CD4-positive, alpha-beta memory T cell (primary cell): ENCODE measurements at regions not wholly inside any gene's neighbourhood (a gene's known extent, or its start where the extent isn't known, plus 50 kb on each side); places are given as distances from the start of the nearest gene placed in this dataset.

ENCODE experiments used
- CTCF ChIA-PET: fragments of 350-600 bp; sonication (Branson Sonifier 250); formaldehyde crosslinking; loops from one replicate; lab custom pipeline; 2021; ENCODE audit warnings: inconsistent platforms; ENCODE audit not compliant: partially characterized antibody; lab: Charles Lee
- POLR2A ChIA-PET: fragments of 350-600 bp; sonication (Branson Sonifier 250); formaldehyde crosslinking; loops from one replicate; lab custom pipeline; 2021; ENCODE audit not compliant: partially characterized antibody; lab: Charles Lee
- DNase-seq, 5 donors: peaks; one replicate each; pipeline versions ENCODE4 v3.0.0 to v3.0.0-alpha.2; 2020 to 2022; ENCODE audit warnings: mixed read lengths in 1 of 5
- H3K27ac ChIP-seq: one replicate; pipeline ENCODE4 v1.7.0; 2013; ENCODE audit warnings: low read depth, low read length
- H3K27me3 ChIP-seq: 2 replicates; pipeline ENCODE4 v1.7.0; 2013; ENCODE audit warnings: mild to moderate bottlenecking, low read length, moderate library complexity; ENCODE audit not compliant: insufficient read depth
- H3K36me3 ChIP-seq: 2 replicates; pipeline ENCODE4 v1.7.0; 2013; ENCODE audit warnings: mild to moderate bottlenecking, low read length, moderate library complexity; ENCODE audit not compliant: insufficient read depth
- H3K4me1 ChIP-seq: 2 replicates; pipeline ENCODE4 v1.7.0; 2013; ENCODE audit warnings: mild to moderate bottlenecking, low read length, moderate library complexity; ENCODE audit not compliant: insufficient read depth
- H3K4me3 ChIP-seq, 2 donors: one replicate each; pipeline ENCODE4 v1.7.0; 2013; ENCODE audit warnings: low read length in 2 of 2, mild to moderate bottlenecking in 1 of 2
- H3K9me3 ChIP-seq, 2 donors: one replicate each; pipeline ENCODE4 v1.7.0; 2013; ENCODE audit warnings: low read length in 2 of 2, control low read depth in 1 of 2; ENCODE audit not compliant: control insufficient read depth in 1 of 2
- H3K27ac Mint-ChIP-seq, 7 donors: one replicate each; pipeline ENCODE4 v1.8.0; 2020 to 2021; ENCODE audit warnings: mixed read lengths in 7 of 7, mild to moderate bottlenecking in 6 of 7, inconsistent platforms in 3 of 7, moderate library complexity in 3 of 7
- H3K27me3 Mint-ChIP-seq, 2 donors: one replicate each; pipeline ENCODE4 v1.8.0; 2020 to 2021; ENCODE audit warnings: mixed read lengths in 2 of 2
- H3K36me3 Mint-ChIP-seq, 2 donors: one replicate each; pipeline ENCODE4 v1.8.0; 2020 to 2021; ENCODE audit warnings: mixed read lengths in 2 of 2, inconsistent platforms in 1 of 2, mild to moderate bottlenecking in 1 of 2
- H3K4me1 Mint-ChIP-seq, 4 donors: one replicate each; pipeline ENCODE4 v1.8.0; 2020 to 2021; ENCODE audit warnings: mixed read lengths in 4 of 4, mild to moderate bottlenecking in 1 of 4
- H3K4me3 Mint-ChIP-seq, 8 donors: one replicate each; pipeline ENCODE4 v1.8.0; 2020 to 2021; ENCODE audit warnings: mixed read lengths in 8 of 8, mild to moderate bottlenecking in 7 of 8, moderate library complexity in 6 of 8, inconsistent platforms in 3 of 8
- H3K9me3 Mint-ChIP-seq, 8 donors: one replicate each; pipeline ENCODE4 v1.8.0; 2020 to 2021; ENCODE audit warnings: mixed read lengths in 8 of 8, mild to moderate bottlenecking in 5 of 8, inconsistent platforms in 3 of 8, moderate library complexity in 1 of 8
- intact Hi-C: fragments of 100-400 bp; cut with micrococcal nuclease; formaldehyde crosslinking; loops from one replicate; pipeline ENCODE4 v1.15.1; 2023

DNA sequence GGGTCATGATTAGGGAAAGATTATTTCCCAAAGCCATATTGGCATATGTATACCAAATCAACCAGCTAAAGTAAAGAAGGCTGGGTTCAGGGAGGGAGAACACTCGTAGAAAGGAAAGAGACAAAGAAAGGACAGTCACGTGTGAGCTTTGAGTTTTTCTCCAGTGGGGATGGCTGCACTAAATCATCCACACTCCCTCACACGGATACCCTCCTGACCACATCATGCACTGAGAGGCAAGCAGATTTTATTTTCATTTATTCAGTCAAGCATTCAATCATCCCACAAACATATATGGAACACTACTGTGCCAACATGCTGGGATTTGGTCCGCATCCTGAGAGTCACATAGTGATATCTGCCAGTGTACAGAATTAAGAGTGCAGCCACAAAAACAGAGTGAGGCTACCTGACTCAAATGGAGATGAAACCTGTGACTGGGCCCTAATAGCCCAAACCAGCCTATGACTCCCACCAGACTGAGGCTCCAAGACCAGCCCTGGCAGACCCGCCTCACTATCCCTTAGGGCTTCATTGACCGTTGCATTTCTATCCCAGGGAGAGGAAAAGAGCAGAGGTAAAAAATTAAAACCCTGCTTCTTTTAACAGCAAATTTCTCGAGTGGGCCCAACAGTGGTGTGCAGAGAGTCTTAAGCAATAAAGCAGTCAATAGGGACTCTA is 155.9 kb downstream of the BARHL2 start:
- Histone ChIP-seq H3K9me3 (no peaks in the 10 kb centered on the region), H3K36me3 (no peaks in the 10 kb centered on the region), H3K4me3 (no peak overlapping the region), H3K27ac (no peak overlapping the region), H3K27me3 (no peaks in the 10 kb centered on the region), H3K4me1 (no peaks in the 10 kb centered on the region)
- CTCF ChIA-PET, result interaction anchor here (0.7 kb wide), 1 partner anchor 56 kb away, joined by 3 read pairs; no protein-coding TSS in a partner anchor
- H3K4me1 Mint-ChIP-seq, result no peaks in the 10 kb centered on the region
- no peak overlapping the region for H3K4me3 Mint-ChIP-seq
- DNase-seq, result no peak
- H3K36me3 Mint-ChIP-seq, result no peaks in the 10 kb centered on the region
- H3K9me3 Mint-ChIP-seq, result peaks cover 0 to 3% (median 0%) of the 10 kb centered on the region in 8 donors
- intact Hi-C loops, result no loop called here
- H3K27ac Mint-ChIP-seq, result no peak overlapping the region
- peaks cover 1 to 10% of the 10 kb centered on the region in 2 donors for H3K27me3 Mint-ChIP-seq
- POLR2A ChIA-PET, result no interaction called here

GRCh38 chr1:90558754-90559378 is 158.2 kb downstream of the BARHL2 start:
- ChIA-PET CTCF (interaction anchor here (1.3 kb wide), 1 partner anchor 10 kb away, joined by 5 read pairs; no protein-coding TSS in a partner anchor), POLR2A (no interaction called here)
- Histone ChIP-seq H3K9me3 (no peaks in the 10 kb centered on the region), H3K27me3 (no peaks in the 10 kb centered on the region), H3K4me1 (no peaks in the 10 kb centered on the region), H3K27ac (no peak overlapping the region), H3K36me3 (no peaks in the 10 kb centered on the region), H3K4me3 (no peak overlapping the region)
- Mint-ChIP-seq H3K27ac (no peak overlapping the region), H3K4me1 (no peaks in the 10 kb centered on the region), H3K36me3 (no peaks in the 10 kb centered on the region), H3K4me3 (no peak overlapping the region), H3K9me3 (peaks cover 0 to 3% (median 0%) of the 10 kb centered on the region in 8 donors), H3K27me3 (peaks cover 2 to 11% of the 10 kb centered on the region in 2 donors)
- intact Hi-C loops, result no loop called here
- no peak for DNase-seq

DNA sequence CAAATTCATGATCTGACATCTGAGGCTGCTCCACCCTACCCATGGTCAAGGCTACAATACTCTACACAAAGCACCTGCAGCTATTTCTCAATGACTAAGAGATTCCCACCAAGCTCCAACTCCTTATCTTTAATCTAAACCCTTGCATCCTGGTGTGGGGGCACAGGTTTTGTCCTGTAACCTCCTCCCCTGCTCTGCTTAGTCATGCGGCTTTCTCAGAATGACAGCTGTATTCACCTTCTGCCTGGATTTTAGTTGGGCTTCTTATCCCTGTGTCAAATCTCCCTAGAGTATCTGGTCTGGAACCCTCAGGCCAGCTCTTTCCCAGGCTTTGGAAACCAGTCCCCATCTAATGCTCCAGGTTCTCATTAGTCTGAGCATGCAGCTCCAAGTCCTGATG is 159.0 kb downstream of the BARHL2 start:
- DNase-seq, result no peak
- Mint-ChIP-seq H3K9me3 (peaks cover 0 to 3% (median 0%) of the 10 kb centered on the region in 8 donors), H3K36me3 (no peaks in the 10 kb centered on the region), H3K27ac (no peak overlapping the region), H3K4me3 (no peak overlapping the region), H3K4me1 (no peaks in the 10 kb centered on the region), H3K27me3 (peaks cover 6 to 11% of the 10 kb centered on the region in 2 donors)
- Histone ChIP-seq H3K4me1 (no peaks in the 10 kb centered on the region), H3K9me3 (no peaks in the 10 kb centered on the region), H3K27me3 (no peaks in the 10 kb centered on the region), H3K36me3 (no peaks in the 10 kb centered on the region), H3K4me3 (no peak overlapping the region), H3K27ac (no peak overlapping the region)
- POLR2A ChIA-PET, result no interaction called here
- CTCF ChIA-PET, result interaction anchor here (1.3 to 1.5 kb wide), 2 partner anchors 11 to 22 kb away, joined by 5 to 6 read pairs; no protein-coding TSS in a partner anchor
- intact Hi-C loops, result no loop called here

- Mint-ChIP-seq H3K36me3 (no peaks in the 10 kb centered on the region), H3K27me3 (peaks cover 6 to 11% of the 10 kb centered on the region in 2 donors), H3K9me3 (peaks cover 0 to 3% (median 0%) of the 10 kb centered on the region in 8 donors), H3K4me1 (no peaks in the 10 kb centered on the region), H3K4me3 (no peak overlapping the region), H3K27ac (peak overlapping the region in 1 of 7 donors; percentile 37)
- intact Hi-C loops, result no loop called here
- no peak for DNase-seq
- no peak overlapping the region for H3K4me3 ChIP-seq
- POLR2A ChIA-PET, result no interaction called here
- no peaks in the 10 kb centered on the region for H3K27me3 ChIP-seq
- no peaks in the 10 kb centered on the region for H3K4me1 ChIP-seq
- H3K9me3 ChIP-seq, result no peaks in the 10 kb centered on the region
- CTCF ChIA-PET, result interaction anchor here (1.3 to 1.5 kb wide), 2 partner anchors 11 to 23 kb away, joined by 5 to 6 read pairs; no protein-coding TSS in a partner anchor
- no peak overlapping the region for H3K27ac ChIP-seq
- H3K36me3 ChIP-seq, result no peaks in the 10 kb centered on the region
These were observed 159.4 kb downstream of the BARHL2 start for GRCh38 chr1:90557706-90558105.

GRCh38 chr1:90550626-90551406 is 166.3 kb downstream of the BARHL2 start:
- Histone ChIP-seq H3K27me3 (no peaks in the 10 kb centered on the region), H3K4me1 (no peaks in the 10 kb centered on the region), H3K27ac (no peak overlapping the region), H3K9me3 (no peaks in the 10 kb centered on the region), H3K36me3 (no peaks in the 10 kb centered on the region), H3K4me3 (no peak overlapping the region)
- Mint-ChIP-seq H3K27ac (no peak overlapping the region), H3K4me1 (no peaks in the 10 kb centered on the region), H3K27me3 (peaks cover 12 to 15% of the 10 kb centered on the region in 2 donors), H3K4me3 (no peak overlapping the region), H3K9me3 (peaks cover 0 to 2% (median 0%) of the 10 kb centered on the region in 8 donors), H3K36me3 (no peaks in the 10 kb centered on the region)
- POLR2A ChIA-PET, result no interaction called here
- intact Hi-C loops, result no loop called here
- DNase-seq, result no peak
- CTCF ChIA-PET, result no interaction called here

- Mint-ChIP-seq H3K27me3 (no peaks in the 10 kb centered on the region), H3K36me3 (no peaks in the 10 kb centered on the region), H3K4me3 (no peak overlapping the region), H3K4me1 (no peaks in the 10 kb centered on the region), H3K27ac (no peak overlapping the region), H3K9me3 (no peaks in the 10 kb centered on the region)
- no peak for DNase-seq
- Histone ChIP-seq H3K4me3 (no peak overlapping the region), H3K27me3 (no peaks in the 10 kb centered on the region), H3K4me1 (no peaks in the 10 kb centered on the region), H3K9me3 (no peaks in the 10 kb centered on the region), H3K36me3 (no peaks in the 10 kb centered on the region), H3K27ac (no peak overlapping the region)
- POLR2A ChIA-PET, result no interaction called here
- CTCF ChIA-PET, result no interaction called here
- intact Hi-C loops, result no loop called here
These were observed 172.7 kb downstream of the BARHL2 start for GRCh38 chr1:90544356-90544755.
